ENCODE measurements at regions not wholly inside any gene's neighbourhood (a gene's known extent, or its start where the extent isn't known, plus 50 kb on each side); places are given as distances from the start of the nearest gene placed in this dataset.

- Histone ChIP-seq H3K27ac (no peak overlapping the region), H3K4me1 (no peaks in the 10 kb centered on the region), H3K36me3 (no peaks in the 10 kb centered on the region), H3K4me3 (no peak overlapping the region), H3K27me3 (no peaks in the 10 kb centered on the region), H3K9me3 (no peaks in the 10 kb centered on the region)
- in situ Hi-C loops (cut with MboI; ENCODE audit: low pct_ligation_motif_present in 1 of 4, low pct_unique_long_range_greater_than_20kb in 1 of 4, low sequenced_read_pairs in 3 of 4) = no loop called here
- WGBS, 2 donors (ENCODE audit: low coverage in 1 of 2) = 92% methylated on average over 2 of the region's 2 CpGs
- no peak for DNase-seq
- TF ChIP-seq, protein P1, sequence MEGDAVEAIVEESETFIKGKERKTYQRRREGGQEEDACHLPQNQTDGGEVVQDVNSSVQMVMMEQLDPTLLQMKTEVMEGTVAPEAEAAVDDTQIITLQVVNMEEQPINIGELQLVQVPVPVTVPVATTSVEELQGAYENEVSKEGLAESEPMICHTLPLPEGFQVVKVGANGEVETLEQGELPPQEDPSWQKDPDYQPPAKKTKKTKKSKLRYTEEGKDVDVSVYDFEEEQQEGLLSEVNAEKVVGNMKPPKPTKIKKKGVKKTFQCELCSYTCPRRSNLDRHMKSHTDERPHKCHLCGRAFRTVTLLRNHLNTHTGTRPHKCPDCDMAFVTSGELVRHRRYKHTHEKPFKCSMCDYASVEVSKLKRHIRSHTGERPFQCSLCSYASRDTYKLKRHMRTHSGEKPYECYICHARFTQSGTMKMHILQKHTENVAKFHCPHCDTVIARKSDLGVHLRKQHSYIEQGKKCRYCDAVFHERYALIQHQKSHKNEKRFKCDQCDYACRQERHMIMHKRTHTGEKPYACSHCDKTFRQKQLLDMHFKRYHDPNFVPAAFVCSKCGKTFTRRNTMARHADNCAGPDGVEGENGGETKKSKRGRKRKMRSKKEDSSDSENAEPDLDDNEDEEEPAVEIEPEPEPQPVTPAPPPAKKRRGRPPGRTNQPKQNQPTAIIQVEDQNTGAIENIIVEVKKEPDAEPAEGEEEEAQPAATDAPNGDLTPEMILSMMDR (IDR thresholded peaks at IDR 0.05) = peak in 1 of 5 experiments; percentile 10
- TF ChIP-seq EP300 (IDR thresholded peaks at IDR 0.05; ENCODE audit: low read depth) = no peak
- intact Hi-C loops (cut with DNase I; ENCODE audit: low total_unique reads) = no loop called here
Measured at GRCh38 chr18:39732918-39733317, 2167.3 kb upstream of the CELF4 start.

GRCh38 chr18:39730606-39731005 is 2165.0 kb upstream of the CELF4 start:
- H3K4me3 ChIP-seq = no peak overlapping the region
- in situ Hi-C loops (cut with MboI; ENCODE audit: low pct_ligation_motif_present in 1 of 4, low pct_unique_long_range_greater_than_20kb in 1 of 4, low sequenced_read_pairs in 3 of 4) (no loop called here), intact Hi-C loops (cut with DNase I; ENCODE audit: low total_unique reads) (no loop called here)
- H3K36me3 ChIP-seq = no peaks in the 10 kb centered on the region
- H3K9me3 ChIP-seq = no peaks in the 10 kb centered on the region
- TF ChIP-seq, protein P1 (IDR thresholded peaks at IDR 0.05) = no peak
- TF ChIP-seq POLR2AphosphoS5 (IDR thresholded peaks at IDR 0.05) (no peak), POLR2A (IDR thresholded peaks at IDR 0.05) (no peak)
- H3K4me1 ChIP-seq = no peaks in the 10 kb centered on the region
- DNase-seq = no peak
- H3K27ac ChIP-seq = no peak overlapping the region
- no peaks in the 10 kb centered on the region for H3K27me3 ChIP-seq

DNA sequence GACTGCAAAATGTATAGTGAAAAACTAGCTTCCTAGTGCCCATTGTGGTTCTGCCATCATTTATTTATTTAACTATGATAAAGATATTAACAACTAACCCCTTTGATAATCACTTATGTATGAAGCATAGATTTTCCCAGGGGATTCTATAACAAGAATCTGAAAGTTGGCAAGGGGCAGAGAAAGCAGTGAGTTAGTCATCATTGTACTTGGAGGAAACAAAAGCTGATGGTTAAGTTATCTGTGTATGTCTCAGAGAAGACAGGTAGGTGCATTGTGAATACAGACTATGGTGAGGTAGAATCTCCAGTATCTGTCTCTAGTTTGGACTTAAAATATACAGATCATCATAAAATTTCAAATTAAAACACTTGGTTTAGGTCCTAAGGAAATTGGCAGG is 2159.1 kb upstream of the CELF4 start:
- intact Hi-C loops (cut with DNase I; ENCODE audit: low total_unique reads) = no loop called here
- TF ChIP-seq POLR2A (IDR thresholded peaks at IDR 0.05) (no peak), EP300 (IDR thresholded peaks at IDR 0.05; ENCODE audit: low read depth) (no peak)
- TF ChIP-seq, protein P1 (IDR thresholded peaks at IDR 0.05) = no peak
- H3K4me1 ChIP-seq = no peaks in the 10 kb centered on the region

GRCh38 chr18:39721712-39722111 is 2156.1 kb upstream of the CELF4 start:
- intact Hi-C loops (cut with DNase I; ENCODE audit: low total_unique reads) (no loop called here), in situ Hi-C loops (cut with MboI; ENCODE audit: low pct_ligation_motif_present in 1 of 4, low pct_unique_long_range_greater_than_20kb in 1 of 4, low sequenced_read_pairs in 3 of 4) (no loop called here)
- Histone ChIP-seq H3K27me3 (no peaks in the 10 kb centered on the region), H3K9me3 (no peaks in the 10 kb centered on the region), H3K27ac (no peak overlapping the region), H3K36me3 (no peaks in the 10 kb centered on the region), H3K4me1 (no peaks in the 10 kb centered on the region), H3K4me3 (no peak overlapping the region)
- no peak for DNase-seq
- TF ChIP-seq, protein P1 (IDR thresholded peaks at IDR 0.05) = no peak
- TF ChIP-seq POLR2A (IDR thresholded peaks at IDR 0.05) (no peak), POLR2AphosphoS5 (IDR thresholded peaks at IDR 0.05) (no peak), EP300 (IDR thresholded peaks at IDR 0.05; ENCODE audit: low read depth) (no peak)
- 57 to 90% methylated on average over 1 of the region's 1 CpG for WGBS, 2 donors (ENCODE audit: low coverage in 1 of 2)

More for the DNA sequence above, 2159.1 kb upstream of the CELF4 start:
- no peaks in the 10 kb centered on the region for H3K27me3 ChIP-seq
- no peaks in the 10 kb centered on the region for H3K9me3 ChIP-seq
- H3K4me3 ChIP-seq = no peak overlapping the region
- in situ Hi-C loops (cut with MboI; ENCODE audit: low pct_ligation_motif_present in 1 of 4, low pct_unique_long_range_greater_than_20kb in 1 of 4, low sequenced_read_pairs in 3 of 4) = no loop called here
- no peak overlapping the region for H3K27ac ChIP-seq
- no peak for DNase-seq
- no peaks in the 10 kb centered on the region for H3K36me3 ChIP-seq
